SK-MEL-5 (cell line): ENCODE measurements at regions not wholly inside any gene's neighbourhood (a gene's known extent, or its start where the extent isn't known, plus 50 kb on each side); places are given as distances from the start of the nearest gene placed in this dataset.
A peak's percentile ranks its signal among the peaks of the same experiment; 100 is the strongest.

ENCODE experiments used
- DNase-seq: peaks from one replicate; pipeline ENCODE4 v3.0.0-alpha.2; 2016; ENCODE audit warnings: low read depth, low spot score
- in situ Hi-C: cut with HindIII; loops from 2 replicates; pipeline ENCODE4 v1.10.0; 2016; ENCODE audit warnings: low sequenced_read_pairs, high pct_unique_total_duplicates, low pct_unique_long_range_greater_than_20kb

- no peak for DNase-seq
- in situ Hi-C loops: no loop called here
Observed at GRCh38 chr6:71153755-71154325, 134.8 kb upstream of the OGFRL1 start.

GRCh38 chr6:71157345-71157744 is 131.3 kb upstream of the OGFRL1 start:
- in situ Hi-C loops: no loop called here
- no peak for DNase-seq

GRCh38 chr6:71164890-71165289 is 123.7 kb upstream of the OGFRL1 start:
- DNase-seq: no peak
- in situ Hi-C loops: no loop called here

- in situ Hi-C loops: no loop called here
- no peak for DNase-seq
Observed at GRCh38 chr6:71168233-71168765, 120.3 kb upstream of the OGFRL1 start.

- in situ Hi-C loops: no loop called here
Observed at GRCh38 chr6:71171497-71172070, 117.0 kb upstream of the OGFRL1 start.

GRCh38 chr6:71179249-71179885 is 109.2 kb upstream of the OGFRL1 start:
- DNase-seq: no peak
- in situ Hi-C loops: loop anchor here (25.0 kb wide), 1 partner anchor 183 kb away; no protein-coding TSS in a partner anchor

More at GRCh38 chr6:71171497-71172070, 117.0 kb upstream of the OGFRL1 start:
- no peak for DNase-seq

- no peak for DNase-seq
- in situ Hi-C loops: loop anchor here (25.0 kb wide), 1 partner anchor 181 kb away; no protein-coding TSS in a partner anchor
Observed at GRCh38 chr6:71181565-71181964, 107.0 kb upstream of the OGFRL1 start.

- no peak for DNase-seq
- in situ Hi-C loops: loop anchor here (25.0 kb wide), 1 partner anchor 175 kb away; no protein-coding TSS in a partner anchor
Observed at GRCh38 chr6:71187141-71187540, 101.5 kb upstream of the OGFRL1 start.

GRCh38 chr6:71190809-71191208 is 97.8 kb upstream of the OGFRL1 start:
- peak; percentile 50 for DNase-seq

GRCh38 chr6:71194724-71195123 is 93.9 kb upstream of the OGFRL1 start:
- in situ Hi-C loops: loop anchor here (25.0 kb wide), 1 partner anchor 168 kb away; no protein-coding TSS in a partner anchor
- no peak for DNase-seq

More at GRCh38 chr6:71190809-71191208, 97.8 kb upstream of the OGFRL1 start:
- in situ Hi-C loops: loop anchor here (25.0 kb wide), 1 partner anchor 171 kb away; no protein-coding TSS in a partner anchor

GRCh38 chr6:71197267-71197666 is 91.3 kb upstream of the OGFRL1 start:
- in situ Hi-C loops: loop anchor here (25.0 kb wide), 1 partner anchor 165 kb away; no protein-coding TSS in a partner anchor
- no peak for DNase-seq

- DNase-seq: no peak
- in situ Hi-C loops: loop anchor here (25.0 kb wide), 1 partner anchor 165 kb away; no protein-coding TSS in a partner anchor
Observed at GRCh38 chr6:71197780-71198179, 90.8 kb upstream of the OGFRL1 start.

- DNase-seq: no peak
- in situ Hi-C loops: loop anchor here (25.0 kb wide), 1 partner anchor 163 kb away; no protein-coding TSS in a partner anchor
Observed at GRCh38 chr6:71198908-71199307, 89.7 kb upstream of the OGFRL1 start.

GRCh38 chr6:71199736-71200135 is 88.9 kb upstream of the OGFRL1 start:
- DNase-seq: peak; percentile 46
- in situ Hi-C loops: loop anchor here (25.0 kb wide), 1 partner anchor 163 kb away; no protein-coding TSS in a partner anchor

- in situ Hi-C loops: no loop called here
Observed at GRCh38 chr6:71203206-71203605, 85.4 kb upstream of the OGFRL1 start.

GRCh38 chr6:71204741-71205140 is 83.9 kb upstream of the OGFRL1 start:
- peak; percentile 73 for DNase-seq
- in situ Hi-C loops: no loop called here

More at GRCh38 chr6:71203206-71203605, 85.4 kb upstream of the OGFRL1 start:
- no peak for DNase-seq

- peak; percentile 6 for DNase-seq
Observed at GRCh38 chr6:71205336-71205956, 83.2 kb upstream of the OGFRL1 start.

GRCh38 chr6:71206089-71206488 is 82.5 kb upstream of the OGFRL1 start:
- in situ Hi-C loops: no loop called here

More at GRCh38 chr6:71205336-71205956, 83.2 kb upstream of the OGFRL1 start:
- in situ Hi-C loops: no loop called here

More at GRCh38 chr6:71206089-71206488, 82.5 kb upstream of the OGFRL1 start:
- no peak for DNase-seq
